GM18861 (cell line): ENCODE measurements at regions not wholly inside any gene's neighbourhood (a gene's known extent, or its start where the extent isn't known, plus 50 kb on each side); places are given as distances from the start of the nearest gene placed in this dataset.

Source experiments
- ATAC-seq: cut with Tn5 transposase; IDR thresholded peaks from one replicate; pipeline ENCODE4 v1.9.1; 2021; ENCODE audit not compliant: unreplicated experiment

DNA sequence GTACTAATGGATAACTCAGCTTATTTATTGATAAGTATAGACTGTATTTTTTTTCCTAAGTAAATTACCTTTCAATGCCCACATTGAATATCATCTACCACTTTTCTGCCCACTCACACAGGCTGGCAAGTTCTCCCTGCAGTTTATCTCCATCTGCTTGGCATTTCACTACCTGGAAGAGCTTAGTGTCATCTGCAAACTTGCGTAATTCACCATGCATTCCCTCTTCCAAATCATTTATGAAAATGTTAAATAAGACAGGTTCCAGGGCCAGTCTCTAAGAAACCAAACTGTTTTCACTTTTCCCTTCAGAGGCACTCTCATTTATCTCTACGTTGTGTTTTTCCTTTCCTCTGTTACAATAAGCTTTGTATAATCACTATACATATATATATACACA lies 1076.6 kb downstream of the IGSF11 start:
- ATAC-seq: no peak

DNA sequence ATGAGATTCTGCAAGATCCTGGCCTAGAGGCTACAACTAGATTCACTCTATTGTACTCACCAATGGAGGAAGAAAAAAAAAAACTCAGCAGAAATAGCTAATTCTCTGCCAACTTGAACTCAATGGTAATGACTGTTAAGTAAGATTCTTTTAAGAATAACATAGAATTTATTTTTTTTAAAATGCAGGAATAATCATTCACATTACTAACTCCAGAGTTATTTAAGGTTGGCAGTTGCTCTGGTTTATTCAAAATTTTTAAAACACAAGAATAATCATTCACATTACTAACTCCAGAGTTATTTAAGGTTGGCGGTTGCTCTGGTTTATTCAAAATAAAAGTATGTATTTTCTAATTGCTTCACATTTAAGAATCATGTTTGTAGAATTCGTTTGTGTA lies 1071.9 kb downstream of the IGSF11 start:
- ATAC-seq: no peak

DNA sequence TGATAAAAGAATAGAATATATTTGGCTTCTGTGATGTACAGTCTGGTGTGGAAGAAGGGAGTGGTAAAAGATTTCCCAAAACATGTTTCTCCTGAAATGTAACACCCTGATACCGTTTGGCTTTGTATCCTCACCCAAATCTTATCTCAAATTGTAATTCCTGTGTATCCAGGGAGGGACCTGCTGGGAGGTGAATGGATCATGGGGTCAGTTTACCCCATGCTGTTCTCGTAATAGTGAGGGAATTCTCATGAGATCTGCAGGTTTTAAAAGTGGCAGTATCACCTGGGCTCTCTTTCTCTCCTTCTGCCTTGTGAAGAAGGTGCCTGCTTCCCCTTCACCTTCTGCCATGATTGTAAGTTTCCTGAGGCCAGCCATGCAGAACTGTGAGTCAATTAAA lies 1070.8 kb downstream of the IGSF11 start:
- no peak for ATAC-seq

DNA sequence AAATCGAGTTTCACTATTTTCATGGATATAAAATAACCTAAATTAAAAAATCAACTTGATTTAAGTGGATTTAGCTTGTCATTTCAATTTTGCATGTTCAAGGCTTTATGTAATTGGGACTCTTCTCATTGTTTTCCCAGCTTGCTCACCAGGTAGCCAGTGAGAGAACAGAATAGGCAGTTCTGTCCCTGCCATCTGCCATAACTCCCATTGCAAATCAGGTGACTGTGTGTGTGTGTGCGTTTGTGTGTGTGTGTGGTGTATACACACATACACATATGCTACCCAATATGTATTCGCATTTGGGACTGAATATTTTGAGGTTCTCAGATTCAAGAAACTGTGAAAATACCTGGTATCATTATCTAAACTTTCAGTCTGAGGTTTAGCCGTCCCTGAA lies 1069.8 kb downstream of the IGSF11 start:
- no peak for ATAC-seq

DNA sequence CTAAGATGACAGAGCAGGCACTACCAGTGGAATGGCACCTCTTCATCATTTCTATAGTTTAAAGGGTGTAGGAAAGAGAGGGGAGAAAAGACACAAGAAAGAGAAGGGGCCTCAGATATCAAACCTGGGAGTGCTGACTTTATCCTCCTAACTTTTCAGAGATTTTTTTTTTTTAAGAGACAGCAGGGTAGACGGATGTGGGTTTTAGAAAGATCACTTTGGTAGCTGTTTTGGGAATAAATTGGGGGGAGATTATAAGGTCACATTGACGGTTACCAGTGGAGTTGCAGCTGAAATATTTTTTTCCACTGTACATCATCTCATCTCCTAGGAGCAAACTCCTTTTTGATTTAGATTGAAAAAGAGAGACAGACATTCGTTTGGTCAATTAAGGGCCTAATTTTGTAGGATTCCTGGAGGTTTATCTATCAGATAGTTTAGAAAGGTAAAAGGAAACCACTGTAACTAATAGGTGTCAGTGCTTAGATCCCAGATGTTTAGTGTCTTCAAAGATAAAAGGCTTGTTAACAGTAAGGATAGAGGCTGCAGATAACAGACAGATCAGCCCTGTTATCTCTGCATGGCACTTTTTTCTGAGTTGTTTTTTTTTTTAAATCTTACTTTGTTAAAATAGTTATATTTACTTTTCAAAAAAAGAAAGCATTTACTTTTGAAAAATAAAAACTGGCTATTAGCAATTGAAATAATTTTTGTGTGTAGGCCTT lies 1057.0 kb downstream of the IGSF11 start:
- no peak for ATAC-seq

DNA sequence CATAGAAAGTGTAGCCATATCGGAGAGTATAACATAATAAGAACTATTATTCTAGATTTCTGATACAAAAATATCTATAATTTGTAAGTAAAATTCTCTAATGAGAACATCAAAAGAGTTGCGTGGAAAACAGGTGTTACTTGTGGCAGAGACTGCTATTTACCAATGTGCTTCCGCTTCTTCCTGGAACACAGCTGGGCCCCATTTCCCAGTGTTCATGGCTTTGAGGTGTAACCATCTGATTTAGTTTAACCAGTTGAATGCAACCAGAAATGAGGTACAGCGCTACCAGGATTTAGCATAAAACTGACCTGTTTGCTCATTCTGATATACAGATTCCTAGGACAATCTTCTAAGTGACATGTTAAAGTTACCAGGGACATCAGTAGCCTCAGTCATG lies 1055.2 kb downstream of the IGSF11 start:
- ATAC-seq: no peak

DNA sequence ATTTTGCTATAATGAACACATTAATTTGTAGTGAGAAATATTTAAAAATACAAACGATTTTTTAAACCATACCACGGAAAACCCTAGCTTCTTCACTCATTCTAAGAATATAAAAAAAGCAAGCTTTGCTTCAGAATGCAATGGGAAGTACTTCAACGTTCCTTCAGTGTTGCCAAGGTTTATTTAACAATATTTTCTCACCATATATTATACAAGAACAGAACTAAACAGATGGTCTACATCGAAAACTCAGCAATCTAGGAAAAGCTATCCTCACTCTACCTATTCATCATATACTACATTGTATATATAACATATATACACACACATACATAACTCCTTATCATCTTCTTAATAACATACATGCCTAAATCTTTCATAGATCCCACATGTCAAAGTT lies 1047.4 kb downstream of the IGSF11 start:
- ATAC-seq: no peak

DNA sequence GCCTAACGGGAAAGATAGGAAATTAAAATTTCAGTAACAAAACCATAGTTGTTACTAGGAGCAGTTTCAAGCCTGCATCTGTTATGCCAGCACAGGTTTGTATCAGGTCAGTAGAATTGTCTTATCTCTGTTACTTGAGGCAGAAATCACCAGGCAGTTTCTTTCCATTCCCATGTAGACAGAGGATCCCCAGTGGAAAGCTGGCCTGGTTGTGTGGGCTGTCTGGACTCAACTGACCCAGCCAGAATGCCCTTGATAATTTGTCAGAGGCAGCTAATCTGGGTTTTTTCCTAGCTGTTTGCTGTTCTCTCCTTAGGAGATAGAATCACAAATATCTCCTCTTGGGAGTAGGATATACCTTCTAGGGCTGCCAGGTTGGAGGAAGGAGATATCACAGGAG lies 1044.7 kb downstream of the IGSF11 start:
- ATAC-seq: no peak

DNA sequence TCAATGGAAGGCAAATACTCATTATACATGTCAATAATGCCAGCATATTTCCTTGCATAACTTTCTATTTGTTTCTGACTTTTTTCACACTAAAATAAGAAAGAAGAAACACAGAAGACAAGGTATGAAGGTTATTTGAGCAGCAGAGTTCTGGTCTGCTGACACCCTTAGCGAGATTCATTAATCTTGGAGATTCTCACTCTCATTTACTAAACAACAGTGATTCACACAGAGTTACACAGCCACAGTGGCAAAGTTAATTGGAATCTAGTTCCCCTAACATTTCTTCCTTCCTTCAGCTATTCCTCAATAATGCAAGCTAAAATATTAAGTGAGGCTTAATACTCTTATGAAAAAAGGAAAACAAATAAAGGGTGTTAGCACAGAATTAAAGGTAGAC lies 1044.0 kb downstream of the IGSF11 start:
- no peak for ATAC-seq

DNA sequence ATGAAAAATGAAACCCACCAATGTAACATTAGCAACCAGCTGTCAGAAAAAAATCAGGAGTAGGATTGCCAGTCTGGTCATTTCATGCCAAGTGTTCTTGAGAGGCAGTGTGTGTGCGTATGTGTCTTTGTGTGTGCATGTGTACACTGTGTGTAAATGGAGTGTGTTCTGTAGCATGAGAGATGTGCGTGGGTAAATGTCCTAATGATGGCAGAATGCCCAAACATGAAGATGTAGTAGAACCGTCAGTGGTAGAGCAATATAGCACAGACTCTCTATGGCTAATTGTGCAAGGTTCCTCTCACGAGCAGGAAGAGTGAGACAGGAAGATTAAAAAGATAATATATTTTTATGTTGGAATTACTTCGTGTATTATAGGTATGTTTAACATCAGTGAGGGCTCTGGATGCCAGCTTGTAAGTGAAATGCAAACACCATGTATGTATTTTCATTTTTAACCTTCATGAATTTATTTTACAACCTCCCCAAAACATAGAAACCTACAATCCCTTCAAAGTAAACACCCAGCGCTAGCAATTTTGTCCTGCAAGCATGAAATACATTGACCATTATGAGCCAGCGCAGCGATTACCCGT lies 1038.7 kb downstream of the IGSF11 start:
- no peak for ATAC-seq

DNA sequence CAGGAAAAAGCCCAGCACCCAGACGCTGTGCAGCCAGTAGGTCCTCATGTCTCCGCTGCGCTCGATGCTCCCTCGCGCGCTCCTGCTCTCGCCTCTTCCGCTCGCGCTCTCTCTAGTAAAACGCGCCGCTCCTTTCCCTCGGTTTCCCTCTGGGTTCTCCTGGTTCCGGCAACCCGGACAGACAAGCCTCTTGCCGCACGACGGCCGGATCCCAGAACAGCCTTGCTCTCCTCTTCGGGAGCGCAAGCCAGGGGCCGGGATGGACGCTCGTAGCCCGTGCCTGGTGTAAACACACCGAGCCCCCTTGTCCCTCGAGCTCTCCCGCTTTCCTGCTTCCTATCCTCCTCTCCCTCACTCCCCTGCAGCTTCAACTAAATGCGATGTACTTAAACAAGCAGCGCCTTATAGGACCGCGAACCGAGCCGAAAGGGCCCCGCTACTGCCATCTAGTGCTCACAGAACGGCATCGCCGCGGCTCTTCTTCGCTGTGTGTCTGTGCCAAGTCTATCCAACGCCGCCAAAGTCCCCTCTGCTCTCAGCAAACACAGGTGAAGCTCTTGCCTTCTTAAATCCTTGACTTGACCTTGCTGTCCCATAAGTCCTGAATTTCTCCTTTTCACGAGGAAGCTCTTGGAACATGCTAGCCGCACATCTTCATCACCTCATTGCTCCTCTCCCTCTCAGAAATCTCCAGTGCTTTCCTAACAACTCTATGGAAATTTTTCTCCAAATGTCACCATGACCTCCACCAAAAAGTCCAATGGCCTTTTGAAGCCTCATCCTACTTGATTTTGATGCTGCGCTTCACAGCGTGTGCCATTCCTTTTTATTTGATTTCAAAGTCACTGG lies 1037.2 kb downstream of the IGSF11 start:
- ATAC-seq: peak; percentile 97

DNA sequence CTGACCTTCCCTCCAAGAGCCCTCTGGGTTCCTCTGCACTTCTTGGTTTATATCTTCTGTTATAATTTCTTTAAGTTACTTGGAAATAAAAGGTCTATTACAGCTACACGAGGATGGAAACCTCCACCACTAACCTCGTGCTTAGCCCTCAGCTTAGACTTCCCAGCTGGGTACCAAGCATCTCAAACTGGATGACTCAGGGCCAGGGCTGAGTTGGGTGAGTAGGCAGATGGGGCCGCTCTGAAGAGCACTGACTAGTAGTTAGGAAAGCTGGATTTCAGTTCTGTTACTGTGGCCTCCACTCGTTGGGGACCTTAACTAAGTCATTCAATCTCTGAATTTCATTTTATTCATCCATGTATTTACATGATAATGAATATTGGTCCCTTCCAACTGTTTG lies 1036.6 kb downstream of the IGSF11 start:
- ATAC-seq: no peak

DNA sequence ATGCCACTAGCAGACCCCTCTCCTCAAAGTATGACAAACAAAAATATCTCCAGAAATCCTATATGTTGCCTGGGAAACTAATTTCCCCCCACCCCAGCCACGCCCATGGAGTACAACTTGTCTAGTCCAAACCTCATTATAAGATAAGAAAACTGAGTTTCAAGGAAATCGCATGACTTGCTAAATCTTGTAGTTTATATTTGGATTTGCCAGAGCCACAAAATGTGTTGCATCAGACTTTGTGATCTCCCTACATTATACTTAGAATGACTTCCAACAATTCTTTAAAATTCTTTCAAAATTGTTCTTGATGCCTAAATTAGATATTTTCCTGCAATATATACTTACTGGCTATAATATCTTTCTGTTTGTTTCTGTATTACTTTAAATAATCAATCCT lies 1034.4 kb downstream of the IGSF11 start:
- no peak for ATAC-seq

DNA sequence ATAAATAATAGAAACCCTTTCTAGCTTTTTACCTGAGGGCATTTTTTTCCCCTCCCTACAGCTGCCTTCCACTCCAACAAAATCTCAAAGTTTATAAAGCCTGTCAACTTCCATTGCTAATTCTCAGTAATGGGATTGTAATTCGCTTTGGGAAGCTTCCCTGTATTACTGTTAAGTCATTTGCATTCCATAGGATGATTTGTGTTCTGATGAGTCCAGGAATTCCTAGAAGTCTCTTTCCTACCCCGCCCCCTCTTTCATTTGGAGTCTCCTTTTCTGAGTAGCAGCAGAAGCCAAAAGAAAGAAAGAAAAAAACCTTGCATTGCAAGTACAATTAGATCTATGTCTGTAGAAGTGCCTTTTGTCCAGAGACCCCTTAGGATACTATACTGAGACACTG lies 1033.3 kb downstream of the IGSF11 start:
- no peak for ATAC-seq

DNA sequence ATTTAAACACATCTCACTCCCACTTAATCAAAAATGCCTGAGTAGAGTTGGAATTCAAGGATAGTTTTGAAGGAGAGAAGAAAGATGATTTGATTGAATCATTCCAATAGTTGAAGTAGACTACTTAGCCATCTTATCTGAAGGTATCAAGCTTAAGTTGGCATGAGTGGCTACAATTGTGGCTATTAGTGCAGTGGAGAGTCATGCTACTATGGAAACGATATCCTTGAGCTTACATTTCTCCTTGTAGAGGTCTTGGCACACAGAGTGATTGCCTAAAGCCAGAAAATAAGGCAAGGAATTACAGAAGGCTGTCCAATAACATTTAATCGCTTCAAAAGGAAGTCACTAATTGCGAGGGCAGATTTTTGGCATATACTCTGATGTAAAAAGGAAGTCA lies 1022.7 kb downstream of the IGSF11 start:
- ATAC-seq: no peak

DNA sequence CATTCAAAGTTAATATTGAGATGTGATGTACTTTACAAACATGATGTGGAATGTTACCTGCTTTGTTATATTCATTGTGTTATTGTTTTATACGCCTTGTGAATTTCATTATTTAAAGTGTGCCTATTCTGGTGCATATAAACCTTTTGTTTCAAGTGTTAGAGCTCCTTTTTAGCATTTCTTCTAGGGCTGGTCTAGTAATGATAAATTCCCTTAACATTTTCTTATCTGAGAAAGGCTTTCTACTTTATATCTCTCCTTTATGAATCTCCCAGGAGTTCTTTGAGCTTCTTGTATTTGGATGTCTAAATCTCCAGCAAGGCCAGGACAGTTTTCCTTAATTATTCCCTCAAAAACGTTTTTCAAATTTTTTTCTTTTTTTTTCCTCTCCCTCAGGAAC lies 1005.6 kb downstream of the IGSF11 start:
- ATAC-seq: no peak

DNA sequence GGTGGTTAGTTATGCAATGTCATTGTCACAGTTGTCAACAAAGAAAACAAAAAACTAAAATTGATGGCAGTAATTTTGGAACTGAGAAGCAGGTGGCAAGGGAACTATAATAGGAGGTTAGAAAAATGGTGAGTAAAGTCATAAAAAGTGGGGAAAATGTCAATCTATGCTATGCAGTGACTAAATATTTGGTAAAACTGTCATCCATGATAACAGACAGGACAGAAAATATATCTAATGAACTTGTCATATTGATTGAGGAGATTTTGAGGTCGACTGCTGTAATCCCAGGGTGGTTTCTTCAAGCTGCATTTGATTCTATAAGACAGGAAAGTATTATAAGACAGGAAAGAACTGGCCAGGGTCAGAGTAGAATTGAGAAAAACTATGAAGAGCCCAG lies 998.4 kb downstream of the IGSF11 start:
- no peak for ATAC-seq

DNA sequence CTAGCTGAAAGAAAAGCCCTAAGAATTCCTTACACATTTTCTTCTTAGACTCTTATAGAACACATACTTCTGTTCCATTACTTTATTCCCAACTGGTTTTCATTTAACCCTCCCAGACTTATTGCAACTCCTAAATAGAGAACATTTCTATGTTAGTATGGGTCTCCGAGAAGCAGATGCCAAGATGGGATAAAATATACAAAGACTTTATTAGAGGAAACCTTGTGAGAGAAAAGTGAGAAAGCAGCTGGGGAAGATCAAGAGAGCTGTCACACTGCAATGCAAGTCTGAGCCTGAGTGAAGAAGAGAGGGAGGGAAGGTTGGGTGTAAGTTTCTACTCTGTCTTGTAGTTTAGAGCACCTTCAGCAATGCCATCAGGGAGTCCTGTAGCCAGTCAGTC lies 979.3 kb downstream of the IGSF11 start:
- no peak for ATAC-seq

DNA sequence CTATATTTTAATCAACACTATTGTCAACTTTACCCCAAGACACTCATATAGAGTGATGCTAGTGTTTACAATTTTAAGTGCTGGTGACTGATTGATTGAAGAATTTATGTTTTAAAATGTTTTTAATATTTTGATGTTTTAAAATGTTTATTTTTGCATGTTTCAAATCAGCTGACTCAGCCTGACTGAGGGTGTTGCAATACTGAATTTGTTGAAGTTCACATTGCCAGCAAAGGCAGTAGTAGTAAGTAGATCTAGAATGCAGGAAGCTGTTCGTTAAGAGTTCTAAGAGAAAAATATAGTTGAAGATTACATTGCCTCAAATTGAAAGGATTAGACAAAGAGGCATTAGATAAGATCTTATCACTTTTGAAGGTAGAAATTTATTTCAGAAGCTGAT lies 977.6 kb downstream of the IGSF11 start:
- ATAC-seq: no peak

DNA sequence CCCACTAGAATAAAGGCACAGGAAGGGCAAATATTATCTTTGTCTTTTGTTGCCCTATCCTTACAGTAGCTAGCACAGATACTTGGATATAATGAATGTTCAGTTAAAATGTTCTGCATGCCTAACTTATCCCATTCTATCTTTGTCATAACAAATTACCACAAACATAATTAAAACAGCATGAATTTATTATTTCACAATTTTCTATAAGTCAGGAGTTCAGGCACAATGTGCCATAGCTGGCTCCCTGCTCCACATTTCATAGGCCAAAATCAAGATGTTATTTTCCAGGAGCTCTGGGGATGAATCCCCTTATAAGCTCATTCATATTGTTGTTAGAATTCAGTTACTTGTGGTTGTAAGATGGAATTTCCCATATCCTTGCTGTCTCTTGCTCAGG lies 975.5 kb downstream of the IGSF11 start:
- no peak for ATAC-seq

DNA sequence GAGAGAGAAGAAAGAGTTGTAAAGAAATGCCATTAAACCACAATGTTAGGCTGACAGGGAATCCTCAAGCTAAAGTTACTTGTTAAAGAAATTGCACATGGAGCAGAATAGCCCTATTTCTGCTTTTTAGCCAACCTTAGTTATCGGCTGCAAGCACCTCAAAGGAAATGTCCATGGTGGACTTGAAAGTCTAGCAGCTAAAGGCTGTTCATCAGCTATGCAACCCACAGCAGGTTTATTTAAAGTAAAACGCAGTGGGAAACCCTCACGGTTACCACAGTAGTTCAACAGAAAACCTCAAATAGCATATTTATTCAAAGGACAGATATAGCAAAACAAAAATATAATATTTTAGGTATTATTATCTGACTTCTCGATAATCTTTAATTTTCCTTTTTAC lies 967.2 kb downstream of the IGSF11 start:
- ATAC-seq: no peak

DNA sequence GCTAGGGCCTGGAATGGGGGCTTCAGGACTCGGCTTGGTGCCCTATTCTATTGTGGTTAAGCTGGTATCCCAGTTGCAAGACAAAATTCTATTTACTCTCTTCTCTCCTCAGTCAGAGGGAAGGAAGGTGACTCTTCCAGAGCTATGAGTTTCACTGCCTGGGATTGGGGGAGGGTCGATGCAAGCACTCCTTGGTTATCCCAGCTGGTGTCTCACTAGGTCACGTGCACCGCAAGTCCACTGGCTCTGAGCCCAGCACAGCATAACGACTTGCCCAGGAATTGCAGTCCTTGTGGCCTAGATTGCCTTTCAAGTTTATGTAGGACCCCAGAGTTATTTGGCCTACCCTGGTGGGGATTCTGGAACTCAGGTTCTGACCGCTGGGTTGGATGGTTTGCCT lies 958.8 kb downstream of the IGSF11 start:
- ATAC-seq: no peak
